H1 (cell line): ENCODE measurements at regions not wholly inside any gene's neighbourhood (a gene's known extent, or its start where the extent isn't known, plus 50 kb on each side); places are given as distances from the start of the nearest gene placed in this dataset.

Source experiments
- CTCF ChIA-PET: fragments of 300-600 bp; sonication (Branson Sonifier 250); formaldehyde crosslinking; loops from one replicate; lab custom pipeline; 2021; ENCODE audit not compliant: partially characterized antibody; lab: Charles Lee
- POLR2A ChIA-PET: fragments of 300-600 bp; sonication (Branson Sonifier 250); formaldehyde crosslinking; loops from one replicate; lab custom pipeline; 2021; ENCODE audit warnings: inconsistent platforms; ENCODE audit not compliant: partially characterized antibody; lab: Charles Lee
- DNase-seq, 2 experiments: peaks; one replicate each; pipeline versions ENCODE4 v3.0.0 to v3.0.0-alpha.2; 2010 to 2022; ENCODE audit warnings: low spot score in 2 of 2, low read depth in 1 of 2, mixed read lengths in 1 of 2
- FAIRE-seq: peaks from 2 replicates; lab custom pipeline; 2011; peaks lifted over from hg19 to GRCh38; lab: Jason Lieb, UNC
- H2AFZ ChIP-seq: 2 replicates; pipeline ENCODE4 v1.8.1; 2012; ENCODE audit warnings: low read length, inconsistent platforms
- H2AK5ac ChIP-seq: 2 replicates; pipeline ENCODE4 v1.6.1; 2013; ENCODE audit warnings: low read depth, low read length
- H2BK120ac ChIP-seq: replicated peaks from 2 replicates; pipeline ENCODE3; 2013; ENCODE audit warnings: low read depth, low read length, inconsistent platforms
- H2BK12ac ChIP-seq: 2 replicates; pipeline ENCODE4 v1.6.1; 2013; ENCODE audit warnings: low read depth, low read length
- H2BK15ac ChIP-seq: 2 replicates; pipeline ENCODE4 v1.6.1; 2013; ENCODE audit warnings: low read length
- H2BK20ac ChIP-seq: 2 replicates; pipeline ENCODE4 v1.6.1; 2013; ENCODE audit warnings: low read length
- H2BK5ac ChIP-seq: 2 replicates; pipeline ENCODE4 v1.6.1; 2013; ENCODE audit warnings: low read depth, low read length
- H3K14ac ChIP-seq: 2 replicates; pipeline ENCODE4 v1.6.1; 2013; ENCODE audit warnings: inconsistent platforms; ENCODE audit not compliant: insufficient read length
- H3K18ac ChIP-seq: 2 replicates; pipeline ENCODE4 v1.6.1; 2013; ENCODE audit warnings: low read length; ENCODE audit errors: extremely low read depth
- H3K23ac ChIP-seq: 2 replicates; pipeline ENCODE4 v1.6.1; 2013; ENCODE audit warnings: inconsistent platforms; ENCODE audit not compliant: insufficient read length
- H3K23me2 ChIP-seq: 2 replicates; pipeline ENCODE4 v1.6.1; 2013; ENCODE audit warnings: low read depth, low read length
- H3K27ac ChIP-seq: 2 replicates; pipeline ENCODE4 v1.6.1; 2011; ENCODE audit warnings: low read depth, low read length, inconsistent platforms
- H3K27me3 ChIP-seq, 4 experiments: replicated peaks in 1 of 4; 1 replicate in 1 of 4; 2 replicates in 3 of 4; pipeline versions ENCODE4 v1.6.1 to v1.8.1; 2011 to 2013; ENCODE audit warnings: low read length in 3 of 4, mild to moderate bottlenecking in 3 of 4, inconsistent platforms in 2 of 4, mixed read lengths in 2 of 4, moderate library complexity in 1 of 4; ENCODE audit not compliant: control insufficient read depth in 3 of 4, insufficient read depth in 3 of 4; ENCODE audit errors: extremely low read depth in 1 of 4
- H3K36me3 ChIP-seq, 4 experiments: 2 replicates each; pipeline versions ENCODE4 v1.6.1 to v1.8.1; 2011 to 2013; ENCODE audit warnings: mild to moderate bottlenecking in 4 of 4, low read length in 3 of 4, moderate library complexity in 2 of 4, control low read depth in 1 of 4, inconsistent platforms in 1 of 4; ENCODE audit not compliant: insufficient read depth in 4 of 4, control insufficient read depth in 2 of 4
- H3K4ac ChIP-seq: replicated peaks from 2 replicates; pipeline ENCODE3; 2013; ENCODE audit warnings: low read length, low read depth, mixed read lengths, inconsistent platforms; ENCODE audit not compliant: insufficient read length
- H3K4me1 ChIP-seq, 4 experiments: replicated peaks in 1 of 4; 1 replicate in 1 of 4; 2 replicates in 3 of 4; pipeline versions ENCODE4 v1.6.1 to v1.8.1; 2011 to 2013; ENCODE audit warnings: low read length in 3 of 4, inconsistent platforms in 2 of 4, mixed read lengths in 1 of 4; ENCODE audit not compliant: insufficient read depth in 4 of 4, control insufficient read depth in 3 of 4
- H3K4me2 ChIP-seq, 2 experiments: 2 replicates each; pipeline versions ENCODE4 v1.6.1 to v1.8.1; 2011 to 2013; ENCODE audit warnings: low read depth in 2 of 2, low read length in 2 of 2, control low read depth in 1 of 2, inconsistent platforms in 1 of 2, mild to moderate bottlenecking in 1 of 2; ENCODE audit not compliant: insufficient read depth in 1 of 2
- H3K4me3 ChIP-seq, 4 experiments: fragments of 200-600, 300-600 bp in 1 of 4; sonication (generic), shearing (Covaris generic), sonication (Bioruptor Twin) in 1 of 4; 2 replicates each; pipeline versions ENCODE4 v1.5.1 to v1.8.1; 2011 to 2016; ENCODE audit warnings: low read length in 4 of 4, low read depth in 3 of 4, control low read depth in 2 of 4, inconsistent platforms in 2 of 4, mild to moderate bottlenecking in 2 of 4, mixed read lengths in 1 of 4, moderate library complexity in 1 of 4; ENCODE audit not compliant: insufficient read depth in 2 of 4; ENCODE audit errors: extremely low read depth in 1 of 4
- H3K56ac ChIP-seq: replicated peaks from 2 replicates; pipeline ENCODE3; 2013; ENCODE audit warnings: low read depth, mild to moderate bottlenecking, mixed read lengths, low read length, inconsistent platforms; ENCODE audit not compliant: insufficient read length
- H3K79me1 ChIP-seq: 2 replicates; pipeline ENCODE4 v1.6.1; 2013; ENCODE audit warnings: low read depth, low read length, control low read depth
- H3K79me2 ChIP-seq, 2 experiments: 2 replicates each; pipeline versions ENCODE4 v1.6.1 to v1.8.1; 2012 to 2013; ENCODE audit warnings: low read length in 2 of 2, mild to moderate bottlenecking in 2 of 2, inconsistent platforms in 1 of 2; ENCODE audit not compliant: insufficient read depth in 2 of 2, control insufficient read depth in 1 of 2
- H3K9ac ChIP-seq, 4 experiments: replicated peaks in 1 of 4; 1 replicate in 1 of 4; 2 replicates in 3 of 4; pipeline versions ENCODE4 v1.6.1 to v1.8.1; 2011 to 2013; ENCODE audit warnings: low read depth in 3 of 4, low read length in 3 of 4, control low read depth in 2 of 4, mild to moderate bottlenecking in 2 of 4, moderate library complexity in 2 of 4, inconsistent platforms in 1 of 4; ENCODE audit errors: extremely low read depth in 1 of 4
- H3K9me3 ChIP-seq, 2 experiments: 2 replicates each; pipeline versions ENCODE4 v1.6.1 to v1.8.1; 2012 to 2013; ENCODE audit warnings: mild to moderate bottlenecking in 2 of 2, moderate library complexity in 2 of 2, control low read depth in 1 of 2, inconsistent platforms in 1 of 2, low read depth in 1 of 2, low read length in 1 of 2, mixed read lengths in 1 of 2; ENCODE audit not compliant: insufficient read depth in 2 of 2
- H4K20me1 ChIP-seq, 2 experiments: replicated peaks in 1 of 2; 2 replicates each; pipeline versions ENCODE3 to v1.8.1; 2011 to 2013; ENCODE audit warnings: inconsistent platforms in 2 of 2, low read length in 2 of 2, mild to moderate bottlenecking in 1 of 2; ENCODE audit not compliant: insufficient read depth in 2 of 2, control insufficient read depth in 1 of 2
- H4K5ac ChIP-seq: 2 replicates; pipeline ENCODE4 v1.6.1; 2013; ENCODE audit warnings: low read length, low read depth, mixed read lengths, inconsistent platforms; ENCODE audit not compliant: insufficient read length
- H4K8ac ChIP-seq: 2 replicates; pipeline ENCODE4 v1.8.0; 2013; ENCODE audit warnings: mild to moderate bottlenecking, moderate library complexity, low read length, inconsistent platforms; ENCODE audit not compliant: insufficient read depth; ENCODE audit errors: extremely low read depth
- H4K91ac ChIP-seq: replicated peaks from 2 replicates; pipeline ENCODE3; 2013; ENCODE audit warnings: low read length, mixed read lengths, inconsistent platforms; ENCODE audit not compliant: insufficient read length
- BCL11A ChIP-seq, 2 experiments: IDR thresholded peaks; one replicate each; pipeline ENCODE4 v1.6.1; 2011; ENCODE audit warnings: low read depth in 2 of 2, low read length in 2 of 2, mild to moderate bottlenecking in 2 of 2
- E2F6 ChIP-seq: IDR thresholded peaks from 2 replicates; pipeline ENCODE4 v1.6.1; 2012; ENCODE audit warnings: inconsistent platforms
- FOSL1 ChIP-seq: IDR thresholded peaks from 2 replicates; pipeline ENCODE4 v1.6.1; 2011; ENCODE audit warnings: mild to moderate bottlenecking, low read depth, low read length, moderate library complexity; ENCODE audit not compliant: insufficient read depth
- JUN ChIP-seq: IDR thresholded peaks from 2 replicates; pipeline ENCODE4 v1.6.1; 2011; ENCODE audit warnings: low read depth, mild to moderate bottlenecking, improper control_type of control experiment, low read length
- JUND ChIP-seq: IDR thresholded peaks from 2 replicates; pipeline ENCODE4 v1.6.1; 2011; ENCODE audit warnings: mild to moderate bottlenecking, improper control_type of control experiment, low read length
- RXRA ChIP-seq: IDR thresholded peaks from 2 replicates; pipeline ENCODE4 v1.6.1; 2011; ENCODE audit warnings: low read depth, mild to moderate bottlenecking, low read length, moderate library complexity; ENCODE audit not compliant: insufficient read depth
- SAP30 ChIP-seq: fragments of 300-600 bp; sonication (generic); IDR thresholded peaks from 2 replicates; pipeline ENCODE4 v1.7.1; 2012; ENCODE audit warnings: low read length, moderate library complexity, mild to moderate bottlenecking, inconsistent platforms; ENCODE audit not compliant: insufficient read depth, insufficient replicate concordance
- SP1 ChIP-seq: IDR thresholded peaks from 2 replicates; pipeline ENCODE4 v1.6.1; 2011; ENCODE audit warnings: low read depth, low read length
- ZNF274 ChIP-seq: IDR thresholded peaks from 2 replicates; pipeline ENCODE4 v1.7.0; 2012; ENCODE audit warnings: low read length, borderline replicate concordance; ENCODE audit errors: extremely low read depth
- WGBS, 2 experiments: shearing (Covaris generic) in 1 of 2; methylation state at CpG; one replicate each; pipeline versions ENCODE4 v1.1.6 to v1.1.7; 2013 to 2015; ENCODE audit warnings: low lambda C conversion rate in 2 of 2, mixed read lengths in 2 of 2, inconsistent platforms in 1 of 2, low coverage in 1 of 2, missing lambda C conversion rate in 1 of 2; ENCODE audit not compliant: insufficient replicate concordance in 2 of 2, insufficient coverage in 1 of 2, insufficient read length in 1 of 2; ENCODE audit errors: extremely low coverage in 1 of 2, missing lambda C conversion rate in 1 of 2; 5-methylcytosine and 5-hydroxymethylcytosine counted together

GRCh38 chr7:16347827-16348192 is 73.5 kb downstream of the CRPPA start:
- Histone ChIP-seq H3K36me3 (no peaks in the 10 kb centered on the region), H4K5ac (no peak overlapping the region), H4K91ac (no peak overlapping the region), H2AFZ (no peak overlapping the region), H2BK120ac (no peak overlapping the region), H3K14ac (no peak overlapping the region), H3K23me2 (no peaks in the 10 kb centered on the region), H3K4ac (no peak overlapping the region), H3K79me2 (no peaks in the 10 kb centered on the region), H3K18ac (no peak overlapping the region), H2BK15ac (no peak overlapping the region), H4K20me1 (no peaks in the 10 kb centered on the region), H3K9ac (no peak overlapping the region), H3K4me1 (no peaks in the 10 kb centered on the region), H3K79me1 (no peaks in the 10 kb centered on the region), H3K27me3 (no peaks in the 10 kb centered on the region), H2AK5ac (no peak overlapping the region), H3K4me2 (no peak overlapping the region), H2BK5ac (no peak overlapping the region), H3K56ac (no peak overlapping the region), H3K4me3 (no peak overlapping the region), H4K8ac (no peak overlapping the region), H2BK12ac (no peak overlapping the region), H3K9me3 (peaks cover 0 to 2% of the 10 kb centered on the region in 2 experiments; a peak in 2 of 4 replicates), H3K23ac (no peak overlapping the region), H3K27ac (no peak overlapping the region), H2BK20ac (no peak overlapping the region)
- FAIRE-seq (no peak), DNase-seq (no peak)
- ChIA-PET CTCF (interaction anchor here (0.7 kb wide), 1 partner anchor 9 kb away, joined by 4 read pairs; no protein-coding TSS in a partner anchor), POLR2A (no interaction called here)
- TF ChIP-seq SAP30 (no peak), BCL11A (IDR thresholded peaks at IDR 0.05; ENCODE audit: low read depth in 2 of 2, low read length in 2 of 2) (no peak), RXRA (no peak), FOSL1 (no peak), JUND (no peak), JUN (no peak), SP1 (no peak), E2F6 (no peak), ZNF274 (no peak)
- 94% methylated on average over 1 of the region's 1 CpG; no CpG with 5 or more reads in 1 of the 2 experiments for WGBS, 2 experiments
